ENCODE measurements at regions not wholly inside any gene's neighbourhood (a gene's known extent, or its start where the extent isn't known, plus 50 kb on each side); places are given as distances from the start of the nearest gene placed in this dataset.
"Not testable (repeated sequence)": the region's sequence is repeated elsewhere in the genome, so short reads cannot be mapped to it uniquely, and the experiment has no call there.

DNA sequence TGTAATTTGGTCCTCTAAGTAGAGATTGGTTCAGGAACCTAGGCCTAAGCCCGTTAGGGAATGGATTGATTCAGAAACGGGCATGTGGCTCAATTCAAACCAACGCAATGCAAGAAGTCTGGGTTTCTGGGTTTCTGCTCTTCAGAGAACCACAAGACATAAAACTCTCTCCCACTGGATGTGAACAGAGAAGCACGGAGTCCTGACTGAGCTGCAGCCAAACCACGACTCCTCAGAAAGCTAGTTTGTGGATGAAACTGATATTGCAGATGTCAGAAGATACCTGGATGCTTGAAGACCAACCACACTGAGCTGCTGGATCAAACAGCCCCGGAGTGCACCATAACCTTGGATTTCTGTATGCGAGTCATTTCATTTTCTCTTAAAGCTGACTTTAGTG lies 50.0 kb downstream of the SOD2 start:
- Mint-ChIP-seq H3K36me3 (peaks cover 0 to 17% of the 10 kb centered on the region in 2 donors), H3K9me3 (peaks cover 0 to 7% of the 10 kb centered on the region in 2 donors), H3K27ac (no peak overlapping the region)
- no peak for DNase-seq (ENCODE audit: low spot score in 2 of 2)
- no peak for ATAC-seq

DNA sequence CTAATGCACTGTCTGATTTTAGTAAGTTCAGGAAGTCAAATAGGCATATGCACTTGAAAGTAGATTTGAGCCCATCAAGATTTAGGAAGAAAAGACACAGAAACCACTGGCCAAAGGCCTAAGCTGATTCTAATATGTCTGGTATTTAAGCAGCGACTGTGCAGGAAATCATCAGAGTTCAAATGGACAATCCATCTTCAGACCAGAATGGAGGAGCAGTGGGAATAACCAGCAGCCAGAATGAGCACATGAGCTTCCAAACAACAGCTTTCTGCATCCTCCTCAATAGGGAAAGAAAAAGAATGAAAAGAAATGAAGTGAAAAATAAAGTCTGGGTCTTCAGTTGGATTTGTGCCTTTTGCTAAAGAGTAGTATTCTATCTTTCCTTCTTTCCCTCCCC lies 50.6 kb downstream of the SOD2 start:
- no peak overlapping the region for H3K27ac Mint-ChIP-seq
- ATAC-seq (no peak), DNase-seq (ENCODE audit: low spot score in 2 of 2) (no peak)
- H3K9me3 Mint-ChIP-seq = peaks cover 0 to 7% of the 10 kb centered on the region in 2 donors
- peaks cover 0 to 17% of the 10 kb centered on the region in 2 donors for H3K36me3 Mint-ChIP-seq

DNA sequence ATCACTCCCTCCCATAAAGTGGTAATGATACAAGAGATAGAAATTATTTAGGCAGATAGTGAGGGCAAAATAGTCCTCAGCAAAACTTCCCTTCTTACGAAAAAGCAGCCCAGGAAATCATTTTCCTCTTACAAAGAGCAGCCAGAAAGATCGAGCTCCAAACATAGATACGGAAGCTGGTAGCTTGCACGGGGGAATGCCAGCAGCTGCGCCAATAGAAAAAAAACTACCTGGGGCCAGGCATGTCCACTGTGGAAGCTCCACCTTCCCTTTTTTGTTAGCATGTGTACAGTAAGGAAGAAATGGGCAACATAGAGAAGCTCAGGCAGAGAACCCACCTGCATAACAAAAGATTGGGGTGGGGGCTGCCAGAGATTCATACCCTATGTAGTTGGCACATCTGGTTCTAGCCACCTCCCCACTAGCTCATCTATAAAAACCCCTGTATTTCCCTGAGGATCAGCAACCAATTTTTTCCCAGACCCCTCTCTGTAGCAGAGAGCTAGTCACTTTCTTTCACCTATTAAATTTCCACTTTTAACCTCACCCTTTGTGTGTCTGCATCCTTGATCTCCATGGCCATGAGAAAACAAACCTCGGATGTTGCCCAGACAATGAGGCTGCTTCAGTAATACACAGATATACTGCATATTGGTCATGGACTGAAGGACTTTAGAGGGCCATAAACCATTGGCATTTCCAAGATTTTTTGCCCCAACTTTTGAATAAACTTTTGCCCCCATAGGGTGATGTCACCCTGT lies 52.1 kb downstream of the SOD2 start:
- DNase-seq (ENCODE audit: low spot score in 2 of 2) = no peak
- peaks cover 0 to 7% of the 10 kb centered on the region in 2 donors for H3K9me3 Mint-ChIP-seq
- no peak overlapping the region for H3K27ac Mint-ChIP-seq
- H3K36me3 Mint-ChIP-seq = peaks cover 0 to 17% of the 10 kb centered on the region in 2 donors
- ATAC-seq = no peak

DNA sequence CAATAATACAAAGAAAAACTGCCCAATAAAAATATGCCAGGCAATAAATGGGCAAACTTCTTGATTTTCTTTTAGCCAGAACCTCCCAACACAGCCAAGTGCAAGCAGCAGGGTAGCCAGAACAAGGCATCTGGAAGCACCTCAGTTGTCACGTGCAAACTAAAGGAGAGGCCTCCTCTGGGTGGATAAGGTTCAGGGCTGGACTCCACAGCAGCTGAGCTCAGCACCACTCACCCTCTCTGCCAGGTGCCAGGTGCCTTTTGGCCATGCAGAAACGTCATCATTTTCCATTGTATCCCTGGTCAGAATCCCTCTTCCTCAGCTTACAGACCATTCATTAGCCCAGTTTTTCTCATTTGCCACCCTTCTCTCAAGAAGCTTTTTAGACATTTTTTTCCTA lies 52.7 kb downstream of the SOD2 start:
- DNase-seq (ENCODE audit: low spot score in 2 of 2) (no peak), ATAC-seq (no peak)
- Mint-ChIP-seq H3K36me3 (peaks cover 0 to 17% of the 10 kb centered on the region in 2 donors), H3K9me3 (peaks cover 0 to 7% of the 10 kb centered on the region in 2 donors), H3K27ac (no peak overlapping the region)

DNA sequence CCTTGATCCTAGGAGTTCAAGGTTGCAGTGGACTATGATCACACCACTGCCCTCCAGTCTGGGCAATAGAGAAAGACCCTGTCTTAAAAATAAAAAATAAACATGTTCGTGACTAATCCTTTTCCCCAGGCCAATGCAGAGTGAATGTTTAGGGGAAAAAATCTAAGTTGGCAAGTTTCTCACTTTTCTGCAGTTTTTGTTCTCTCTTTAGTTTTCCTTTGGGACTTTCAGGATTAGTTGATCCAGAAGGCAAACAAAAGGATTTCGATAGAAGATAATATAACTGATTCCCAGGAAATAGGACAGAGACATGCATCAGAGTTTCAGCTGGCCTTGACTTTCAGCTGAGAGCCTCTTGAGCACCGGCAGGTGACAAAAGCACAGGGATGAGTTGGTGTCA lies 53.3 kb downstream of the SOD2 start:
- peaks cover 0 to 7% of the 10 kb centered on the region in 2 donors for H3K9me3 Mint-ChIP-seq
- DNase-seq (ENCODE audit: low spot score in 2 of 2) (no peak), ATAC-seq (no peak)
- no peak overlapping the region for H3K27ac Mint-ChIP-seq
- peaks cover 0 to 17% of the 10 kb centered on the region in 2 donors for H3K36me3 Mint-ChIP-seq

DNA sequence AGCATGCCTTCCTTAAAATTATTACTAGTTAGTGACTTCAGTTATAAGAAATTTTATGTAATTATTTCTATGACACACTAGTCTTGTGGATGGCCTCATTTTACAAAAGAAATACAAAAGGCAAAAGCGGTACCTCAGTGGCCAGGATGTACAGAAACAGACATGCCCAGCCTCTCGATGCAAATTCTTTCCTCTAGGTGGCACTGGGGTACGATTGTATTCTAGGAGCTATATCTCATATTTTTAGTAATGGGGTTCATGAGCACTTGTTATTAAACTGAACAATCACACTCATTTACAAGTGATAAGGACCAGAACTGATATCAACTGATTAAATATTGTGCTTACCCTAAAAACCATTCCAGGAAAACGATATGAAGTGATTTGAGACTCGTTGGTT lies 59.8 kb downstream of the SOD2 start:
- H3K36me3 Mint-ChIP-seq = peaks cover 4 to 6% of the 10 kb centered on the region in 2 donors
- ATAC-seq (no peak), DNase-seq (ENCODE audit: low spot score in 2 of 2) (no peak)
- H3K9me3 Mint-ChIP-seq = no peaks in the 10 kb centered on the region
- no peak overlapping the region for H3K27ac Mint-ChIP-seq

DNA sequence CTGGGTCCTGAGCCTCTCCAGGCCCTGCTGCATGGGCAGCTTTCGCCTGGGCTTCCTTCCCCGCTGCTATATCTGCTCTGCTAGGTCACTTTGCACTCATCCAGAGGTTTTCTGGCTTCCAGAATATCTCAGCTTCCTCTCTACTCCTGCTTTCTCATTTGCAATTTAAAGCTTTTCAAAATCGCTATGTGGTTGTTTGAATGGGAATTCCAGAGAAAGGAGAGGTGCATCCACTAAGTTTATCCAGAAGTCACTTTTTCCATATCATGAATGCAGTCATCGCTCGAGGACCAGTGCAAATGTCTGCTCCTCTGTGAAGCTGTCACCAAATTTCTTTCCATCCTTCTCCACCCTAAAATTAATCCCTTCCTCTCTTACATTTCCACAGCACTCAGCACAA lies 61.2 kb downstream of the SOD2 start:
- Mint-ChIP-seq H3K27ac (no peak overlapping the region), H3K9me3 (no peaks in the 10 kb centered on the region), H3K36me3 (peaks cover 4 to 6% of the 10 kb centered on the region in 2 donors)
- no peak for ATAC-seq
- no peak for DNase-seq (ENCODE audit: low spot score in 2 of 2)

DNA sequence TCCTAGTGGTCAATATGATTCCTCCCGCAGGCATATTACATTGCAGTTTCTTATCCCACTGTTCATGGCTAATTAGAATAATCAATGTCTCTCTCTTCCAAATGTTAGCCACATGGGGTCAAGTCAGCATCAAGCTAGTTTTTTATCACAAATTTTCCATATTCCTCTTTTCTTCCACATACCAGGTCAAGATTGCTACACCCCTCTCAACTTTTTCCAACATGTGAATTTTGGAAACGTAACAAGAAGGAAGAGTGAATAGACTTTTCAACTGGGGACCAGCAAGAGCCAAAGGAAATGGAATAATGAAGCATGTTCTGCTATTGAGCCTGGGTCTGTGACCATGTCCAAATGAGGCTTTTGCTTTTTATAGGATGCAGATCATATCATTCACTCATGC lies 65.1 kb downstream of the SOD2 start:
- no peak for DNase-seq (ENCODE audit: low spot score in 2 of 2)
- Mint-ChIP-seq H3K36me3 (peaks cover 4 to 6% of the 10 kb centered on the region in 2 donors), H3K27ac (no peak overlapping the region), H3K9me3 (no peaks in the 10 kb centered on the region)
- no peak for ATAC-seq

DNA sequence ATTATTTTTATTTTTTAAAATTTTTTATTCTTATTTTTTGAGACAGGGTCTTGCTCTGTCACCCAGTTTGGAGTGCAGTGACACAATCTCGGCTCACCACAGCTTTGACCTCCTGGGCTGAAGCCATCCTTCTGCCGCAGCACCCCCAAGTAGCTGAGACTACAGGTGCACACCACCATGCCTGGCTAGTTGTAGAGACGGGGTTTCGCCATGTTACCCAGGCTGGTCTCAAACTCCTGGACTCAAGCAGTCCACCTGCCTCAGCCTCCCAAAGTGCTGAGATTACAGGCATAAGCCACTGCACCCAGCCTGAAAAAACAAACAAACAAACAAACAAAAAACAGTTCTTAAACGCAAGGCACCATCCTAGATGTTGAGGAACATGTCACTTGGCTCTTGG lies 66.5 kb downstream of the SOD2 start:
- H3K27ac Mint-ChIP-seq = peak overlapping the region in 1 of 2 donors; percentile 36
- DNase-seq (ENCODE audit: low spot score in 2 of 2); H3K36me3 Mint-ChIP-seq; H3K9me3 Mint-ChIP-seq; ATAC-seq: not testable (repeated sequence)

DNA sequence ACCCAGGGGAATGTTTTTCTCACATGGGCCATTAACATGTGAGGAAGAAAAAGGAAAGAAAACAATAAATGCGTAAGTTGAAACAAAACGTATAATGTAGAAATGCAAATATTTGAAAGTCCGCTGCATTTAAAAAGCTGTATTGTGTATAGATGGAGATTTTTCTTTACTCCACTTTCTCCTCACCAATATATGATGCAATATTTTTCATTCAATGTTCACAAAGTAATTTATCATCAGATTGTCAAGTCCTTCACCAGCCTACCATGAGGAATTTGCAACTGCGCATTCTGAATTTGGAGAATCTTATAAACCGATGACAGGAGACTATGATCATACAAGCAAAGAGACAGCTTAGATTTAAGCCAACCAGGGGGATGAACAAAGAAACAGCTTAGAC lies 69.9 kb downstream of the SOD2 start:
- ATAC-seq (no peak), DNase-seq (ENCODE audit: low spot score in 2 of 2) (no peak)

DNA sequence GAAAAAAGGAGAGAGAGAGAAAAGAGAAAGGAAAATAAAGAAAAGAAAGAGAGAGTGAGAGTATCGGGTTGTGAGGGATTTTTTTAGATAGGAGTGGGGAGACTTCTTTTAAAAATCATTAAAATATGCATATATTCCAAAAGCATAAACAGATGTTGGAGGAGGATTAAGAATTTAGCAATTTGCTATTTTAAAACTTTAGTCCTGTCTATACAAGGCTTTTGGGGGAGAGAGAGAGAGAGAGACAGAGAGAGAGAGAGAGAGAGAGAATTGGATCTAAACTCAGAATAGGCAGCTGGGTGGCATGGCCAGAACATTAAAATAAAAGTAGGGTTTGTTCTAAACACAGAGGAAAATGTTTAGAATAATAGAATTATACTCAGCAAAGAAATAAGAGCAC lies 72.1 kb downstream of the SOD2 start:
- H3K9me3 Mint-ChIP-seq = peaks cover 14 to 22% of the 10 kb centered on the region in 2 donors
- ATAC-seq (no peak), DNase-seq (ENCODE audit: low spot score in 2 of 2) (no peak)
- H3K27ac Mint-ChIP-seq = no peak overlapping the region
- H3K36me3 Mint-ChIP-seq = peaks cover 18 to 26% of the 10 kb centered on the region in 2 donors

More for the DNA sequence above, 69.9 kb downstream of the SOD2 start:
- peaks cover 4% of the 10 kb centered on the region in 2 donors for H3K9me3 Mint-ChIP-seq
- no peak overlapping the region for H3K27ac Mint-ChIP-seq
- H3K36me3 Mint-ChIP-seq = peaks cover 5 to 6% of the 10 kb centered on the region in 2 donors

DNA sequence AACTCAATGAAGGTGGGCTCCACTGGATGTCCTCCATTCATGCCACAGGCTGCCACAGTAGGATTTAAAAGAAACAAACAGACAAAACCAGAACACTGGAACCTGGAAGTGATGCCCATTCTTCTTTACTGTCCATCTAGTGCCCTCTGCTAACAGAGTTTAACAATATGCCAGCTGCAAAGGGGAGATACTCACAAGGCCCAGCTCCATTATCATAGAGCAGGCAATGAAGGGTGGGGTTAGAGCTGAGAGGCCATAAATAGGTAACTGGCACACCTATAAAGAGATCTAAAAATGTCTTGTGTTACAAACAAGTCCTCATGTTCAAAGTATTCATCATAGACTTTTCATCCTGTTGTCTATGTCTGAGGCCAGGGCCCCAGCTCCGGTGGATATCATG lies 75.6 kb downstream of the SOD2 start:
- ATAC-seq (no peak), DNase-seq (ENCODE audit: low spot score in 2 of 2) (no peak)
- Mint-ChIP-seq H3K36me3 (peaks cover 25 to 45% of the 10 kb centered on the region in 2 donors), H3K9me3 (peaks cover 27 to 31% of the 10 kb centered on the region in 2 donors), H3K27ac (no peak overlapping the region)

DNA sequence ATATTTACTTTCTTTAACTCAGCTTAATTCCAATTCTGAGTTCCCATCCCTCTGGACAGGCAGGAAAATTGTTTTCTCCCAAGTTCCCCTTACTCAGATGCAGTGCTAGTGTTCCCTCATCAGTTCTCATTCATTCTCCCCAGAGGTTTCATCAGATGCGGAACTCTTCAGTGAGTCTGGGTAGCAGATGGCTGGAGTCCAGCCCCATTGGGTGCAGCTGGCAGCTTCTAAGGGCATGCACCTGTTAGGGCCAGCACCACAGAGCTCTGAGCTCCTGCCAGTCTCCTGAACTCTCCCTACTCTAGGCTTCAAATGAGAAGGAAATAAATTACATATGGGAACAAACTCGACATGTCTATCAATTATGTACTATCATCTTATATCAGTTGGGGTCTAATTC lies 76.6 kb downstream of the SOD2 start:
- peaks cover 25 to 45% of the 10 kb centered on the region in 2 donors for H3K36me3 Mint-ChIP-seq
- no peak for DNase-seq (ENCODE audit: low spot score in 2 of 2)
- no peak for ATAC-seq
- H3K27ac Mint-ChIP-seq = no peak overlapping the region
- peaks cover 27 to 31% of the 10 kb centered on the region in 2 donors for H3K9me3 Mint-ChIP-seq

DNA sequence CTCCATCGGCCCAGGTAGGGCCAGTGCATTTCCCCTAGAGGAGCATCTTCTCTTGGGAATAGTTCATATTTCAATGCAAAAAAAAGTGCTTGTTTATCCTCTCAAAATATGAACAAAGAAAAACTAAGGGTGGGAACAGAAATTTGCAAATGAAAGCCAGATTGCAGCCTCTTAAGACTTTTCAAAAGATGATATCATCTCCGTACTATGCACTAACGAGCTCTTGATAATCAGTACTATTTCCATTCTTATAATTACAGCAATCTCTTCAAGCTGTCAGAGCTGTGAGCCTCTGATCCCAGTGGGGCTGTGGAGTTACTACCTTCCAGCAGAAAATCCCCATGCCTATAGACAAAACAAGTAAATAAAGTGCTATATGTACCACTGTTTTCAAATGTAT lies 77.1 kb downstream of the SOD2 start:
- peaks cover 25 to 45% of the 10 kb centered on the region in 2 donors for H3K36me3 Mint-ChIP-seq
- ATAC-seq (no peak), DNase-seq (ENCODE audit: low spot score in 2 of 2) (no peak)
- peaks cover 27 to 31% of the 10 kb centered on the region in 2 donors for H3K9me3 Mint-ChIP-seq
- no peak overlapping the region for H3K27ac Mint-ChIP-seq

DNA sequence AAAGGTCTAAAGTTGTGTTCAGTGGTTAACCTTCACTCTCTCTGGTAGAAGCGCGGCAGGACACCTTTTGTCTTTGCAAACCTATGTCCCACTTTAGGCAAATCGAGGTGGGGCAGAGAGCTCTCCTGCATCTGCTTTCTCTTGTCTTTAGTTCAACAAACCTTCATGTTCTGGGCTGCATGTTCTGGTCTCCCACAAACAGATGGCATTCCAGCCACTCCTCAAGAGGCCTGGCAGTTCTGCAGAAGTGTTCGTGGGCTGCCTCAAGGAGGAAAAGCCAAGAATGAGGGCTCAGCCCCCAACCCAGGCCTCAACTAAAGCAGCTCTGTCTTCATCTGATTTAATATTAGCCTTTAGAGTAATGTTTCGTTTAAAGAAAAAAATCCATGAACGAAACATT lies 82.2 kb downstream of the SOD2 start:
- no peak for ATAC-seq
- DNase-seq (ENCODE audit: low spot score in 2 of 2) = no peak
- Mint-ChIP-seq H3K27ac (no peak overlapping the region), H3K36me3 (peaks cover 7 to 18% of the 10 kb centered on the region in 2 donors), H3K9me3 (peaks cover 9 to 13% of the 10 kb centered on the region in 2 donors)

DNA sequence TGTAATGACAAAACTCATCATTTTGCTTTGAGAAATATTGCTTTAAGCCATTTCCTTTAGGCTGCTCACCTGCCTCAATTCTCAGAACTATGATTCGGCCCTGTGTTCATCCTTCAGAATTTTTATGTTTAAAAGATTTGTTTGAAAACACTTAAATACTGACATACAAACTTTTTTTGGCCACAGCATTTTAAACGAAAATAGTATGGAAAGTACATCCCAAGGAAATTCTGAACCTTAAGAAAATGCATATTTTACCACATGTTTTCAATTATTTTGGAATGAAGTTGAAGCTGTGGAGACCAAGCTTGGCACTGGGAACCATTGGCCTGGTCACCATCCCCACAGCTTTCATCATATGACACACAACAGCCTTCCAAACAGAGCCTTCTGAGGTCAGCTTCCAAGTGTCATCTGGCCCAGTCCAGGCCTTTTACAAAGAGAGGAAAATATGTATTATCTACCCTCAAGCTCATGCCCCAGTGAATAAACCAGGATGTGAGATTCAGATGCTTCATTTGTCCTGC lies 83.3 kb downstream of the SOD2 start:
- Mint-ChIP-seq H3K9me3 (peaks cover 3 to 7% of the 10 kb centered on the region in 2 donors), H3K27ac (no peak overlapping the region), H3K36me3 (peaks cover 2 to 11% of the 10 kb centered on the region in 2 donors)
- no peak for DNase-seq (ENCODE audit: low spot score in 2 of 2)
- no peak for ATAC-seq

DNA sequence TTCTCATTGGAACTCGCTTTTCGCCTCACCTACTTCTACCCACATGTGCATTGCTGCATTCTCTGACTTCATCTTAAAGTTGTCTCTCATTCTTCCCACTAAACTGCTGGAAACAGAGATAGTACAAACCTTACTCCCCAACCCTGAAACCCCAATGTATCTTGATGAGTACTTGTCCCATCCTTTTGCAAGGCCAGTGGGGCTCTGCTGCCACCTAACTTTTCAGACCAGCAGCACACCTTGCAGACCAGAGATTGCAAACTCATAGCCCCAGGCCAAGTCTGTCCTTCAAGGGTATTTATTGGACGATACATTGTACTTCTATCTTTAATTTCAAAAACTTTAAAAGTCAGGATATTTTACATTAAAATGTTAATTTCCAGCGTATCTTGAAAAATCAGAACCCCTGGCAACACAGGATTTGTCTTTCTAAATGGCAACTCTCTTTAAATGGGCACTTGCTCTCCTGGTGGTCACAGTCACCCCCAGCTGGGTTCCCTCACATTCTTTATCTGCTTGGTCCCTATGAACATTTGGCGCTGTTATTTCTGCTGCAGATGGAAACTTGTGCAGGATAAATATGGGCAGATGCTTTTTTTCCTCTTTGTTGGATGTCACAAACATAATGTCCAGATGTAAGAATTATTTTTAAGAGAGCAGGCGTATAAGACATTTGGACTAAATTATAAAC lies 83.9 kb downstream of the SOD2 start:
- Mint-ChIP-seq H3K9me3 (peaks cover 0 to 5% of the 10 kb centered on the region in 2 donors), H3K36me3 (peaks cover 0 to 6% of the 10 kb centered on the region in 2 donors), H3K27ac (no peak overlapping the region)
- DNase-seq (ENCODE audit: low spot score in 2 of 2) (peak in 1 of 2 donors; percentile 10), ATAC-seq (peak in 1 of 2 donors; percentile 44)
